ENCODE measurements at regions not wholly inside any gene's neighbourhood (a gene's known extent, or its start where the extent isn't known, plus 50 kb on each side); places are given as distances from the start of the nearest gene placed in this dataset.

- POLR2A ChIA-PET: no interaction called here
- H3K9me3 Mint-ChIP-seq (ENCODE audit: unreplicated experiment): no peaks in the 10 kb centered on the region
- no peak for TF ChIP-seq CTCF (IDR thresholded peaks at IDR 0.05; ENCODE audit: unreplicated experiment)
- CTCF ChIA-PET: no interaction called here
- intact Hi-C loops (cut with micrococcal nuclease): no loop called here
- no peak overlapping the region for H3K27ac Mint-ChIP-seq (ENCODE audit: low read depth, unreplicated experiment)
- no peak overlapping the region for H3K4me3 Mint-ChIP-seq (ENCODE audit: unreplicated experiment)
- H3K36me3 Mint-ChIP-seq (ENCODE audit: insufficient read depth, unreplicated experiment): no peaks in the 10 kb centered on the region
- DNase-seq (ENCODE audit: unreplicated experiment): no peak
- no peaks in the 10 kb centered on the region for H3K27me3 Mint-ChIP-seq (ENCODE audit: insufficient read depth, unreplicated experiment)
- no peaks in the 10 kb centered on the region for H3K4me1 Mint-ChIP-seq (ENCODE audit: insufficient read depth, unreplicated experiment)
- no TSS peak for BruUV-seq (replicated peaks)
Observed at GRCh38 chr6:140370441-140370840, 996.0 kb upstream of the CITED2 start.

- no peak overlapping the region for H3K4me3 Mint-ChIP-seq (ENCODE audit: unreplicated experiment)
- peak; percentile 40 for DNase-seq (ENCODE audit: unreplicated experiment)
- no TSS peak for BruUV-seq (replicated peaks)
- H3K4me1 Mint-ChIP-seq (ENCODE audit: insufficient read depth, unreplicated experiment): no peaks in the 10 kb centered on the region
- no peak for TF ChIP-seq CTCF (IDR thresholded peaks at IDR 0.05; ENCODE audit: unreplicated experiment)
- H3K27me3 Mint-ChIP-seq (ENCODE audit: insufficient read depth, unreplicated experiment): no peaks in the 10 kb centered on the region
- H3K27ac Mint-ChIP-seq (ENCODE audit: low read depth, unreplicated experiment): no peak overlapping the region
- CTCF ChIA-PET: interaction anchor here (0.5 kb wide), 1 partner anchor 1172 kb away, joined by 4 read pairs; no protein-coding TSS in a partner anchor
- POLR2A ChIA-PET: interaction anchor here (0.6 kb wide), 1 partner anchor 304 kb away, joined by 4 read pairs; no protein-coding TSS in a partner anchor
- H3K9me3 Mint-ChIP-seq (ENCODE audit: unreplicated experiment): no peaks in the 10 kb centered on the region
- no peaks in the 10 kb centered on the region for H3K36me3 Mint-ChIP-seq (ENCODE audit: insufficient read depth, unreplicated experiment)
- intact Hi-C loops (cut with micrococcal nuclease): no loop called here
Observed at GRCh38 chr6:140366991-140367390, 992.5 kb upstream of the CITED2 start.

- ChIA-PET CTCF (no interaction called here), POLR2A (no interaction called here)
- Mint-ChIP-seq H3K36me3 (ENCODE audit: insufficient read depth, unreplicated experiment) (no peaks in the 10 kb centered on the region), H3K27me3 (ENCODE audit: insufficient read depth, unreplicated experiment) (no peaks in the 10 kb centered on the region), H3K27ac (ENCODE audit: low read depth, unreplicated experiment) (no peak overlapping the region), H3K4me3 (ENCODE audit: unreplicated experiment) (no peak overlapping the region), H3K9me3 (ENCODE audit: unreplicated experiment) (no peaks in the 10 kb centered on the region), H3K4me1 (ENCODE audit: insufficient read depth, unreplicated experiment) (no peaks in the 10 kb centered on the region)
- intact Hi-C loops (cut with micrococcal nuclease): no loop called here
- TF ChIP-seq CTCF (IDR thresholded peaks at IDR 0.05; ENCODE audit: unreplicated experiment): no peak
- no peak for DNase-seq (ENCODE audit: unreplicated experiment)
- BruUV-seq (replicated peaks): no TSS peak
Observed at GRCh38 chr6:140364916-140365315, 990.5 kb upstream of the CITED2 start.

- ChIA-PET POLR2A (interaction anchor here (0.6 kb wide), 1 partner anchor 11 kb away, joined by 3 read pairs; no protein-coding TSS in a partner anchor), CTCF (no interaction called here)
- Mint-ChIP-seq H3K27ac (ENCODE audit: low read depth, unreplicated experiment) (no peak overlapping the region), H3K4me1 (ENCODE audit: insufficient read depth, unreplicated experiment) (no peaks in the 10 kb centered on the region), H3K4me3 (ENCODE audit: unreplicated experiment) (no peak overlapping the region), H3K36me3 (ENCODE audit: insufficient read depth, unreplicated experiment) (no peaks in the 10 kb centered on the region), H3K27me3 (ENCODE audit: insufficient read depth, unreplicated experiment) (no peaks in the 10 kb centered on the region), H3K9me3 (ENCODE audit: unreplicated experiment) (no peaks in the 10 kb centered on the region)
- intact Hi-C loops (cut with micrococcal nuclease): no loop called here
- no peak for DNase-seq (ENCODE audit: unreplicated experiment)
- no peak for TF ChIP-seq CTCF (IDR thresholded peaks at IDR 0.05; ENCODE audit: unreplicated experiment)
- no TSS peak for BruUV-seq (replicated peaks)
Observed at GRCh38 chr6:140360651-140361050, 986.2 kb upstream of the CITED2 start.

Measured in MCF 10A (cell line).